Ramos (cell line): ENCODE measurements at regions not wholly inside any gene's neighbourhood (a gene's known extent, or its start where the extent isn't known, plus 50 kb on each side); places are given as distances from the start of the nearest gene placed in this dataset.
"Not testable (repeated sequence)": the region's sequence is repeated elsewhere in the genome, so short reads cannot be mapped to it uniquely, and the experiment has no call there.

Experiments
- in situ Hi-C: fragments of 300-500 bp; cut with MboI; formaldehyde crosslinking; loops from one replicate; pipeline ENCODE4 v1.14.3; 2022; ENCODE audit warnings: low sequenced_read_pairs; ENCODE audit not compliant: unreplicated experiment

GRCh38 chr16:62391134-62391533 lies 354.9 kb upstream of the CDH8 start:
- in situ Hi-C loops: no loop called here

- in situ Hi-C loops: no loop called here
These were observed 354.0 kb upstream of the CDH8 start for GRCh38 chr16:62390214-62390613.

- in situ Hi-C loops: no loop called here
These were observed 350.2 kb upstream of the CDH8 start for GRCh38 chr16:62386411-62386810.

GRCh38 chr16:62383941-62384340 lies 347.7 kb upstream of the CDH8 start:
- in situ Hi-C loops: no loop called here

GRCh38 chr16:62370445-62370844 lies 334.2 kb upstream of the CDH8 start:
- in situ Hi-C loops: no loop called here

GRCh38 chr16:62363501-62363900 lies 327.3 kb upstream of the CDH8 start:
- in situ Hi-C loops: no loop called here

GRCh38 chr16:62353355-62353754 lies 317.1 kb upstream of the CDH8 start:
- in situ Hi-C loops: no loop called here

GRCh38 chr16:62342216-62342615 lies 306.0 kb upstream of the CDH8 start:
- in situ Hi-C loops: no loop called here

- in situ Hi-C loops: no loop called here
These were observed 299.1 kb upstream of the CDH8 start for GRCh38 chr16:62335356-62335755.

- in situ Hi-C loops: no loop called here
These were observed 285.4 kb upstream of the CDH8 start for GRCh38 chr16:62321606-62322005.

GRCh38 chr16:62298600-62298999 lies 262.4 kb upstream of the CDH8 start:
- in situ Hi-C loops: no loop called here

- in situ Hi-C loops: no loop called here
These were observed 258.2 kb upstream of the CDH8 start for GRCh38 chr16:62294213-62294972.

- in situ Hi-C loops: no loop called here
These were observed 252.9 kb upstream of the CDH8 start for GRCh38 chr16:62288990-62289629.

GRCh38 chr16:62280506-62280905 lies 244.3 kb upstream of the CDH8 start:
- in situ Hi-C loops: no loop called here

- in situ Hi-C loops: no loop called here
These were observed 241.7 kb upstream of the CDH8 start for GRCh38 chr16:62277942-62278341.

- in situ Hi-C loops: no loop called here
These were observed 240.4 kb upstream of the CDH8 start for GRCh38 chr16:62276637-62277036.

GRCh38 chr16:62272035-62272434 lies 235.8 kb upstream of the CDH8 start:
- in situ Hi-C loops: no loop called here

- in situ Hi-C loops: no loop called here
These were observed 225.5 kb upstream of the CDH8 start for GRCh38 chr16:62261760-62262159.

- in situ Hi-C loops: not testable (repeated sequence)
These were observed 222.7 kb upstream of the CDH8 start for GRCh38 chr16:62258931-62259435.

- in situ Hi-C loops: no loop called here
These were observed 220.2 kb upstream of the CDH8 start for GRCh38 chr16:62256406-62256805.

GRCh38 chr16:62254847-62255246 lies 218.6 kb upstream of the CDH8 start:
- in situ Hi-C loops: no loop called here

- in situ Hi-C loops: no loop called here
These were observed 218.1 kb upstream of the CDH8 start for GRCh38 chr16:62254372-62254771.
